MM.1S (cell line): ENCODE measurements at regions not wholly inside any gene's neighbourhood (a gene's known extent, or its start where the extent isn't known, plus 50 kb on each side); places are given as distances from the start of the nearest gene placed in this dataset.

ENCODE experiments used
- DNase-seq: peaks from one replicate; pipeline ENCODE4 v3.0.0-alpha.2; 2015
- H2AFZ ChIP-seq: fragments of 300-600 bp; sonication (generic); 2 replicates; pipeline ENCODE4 v1.6.0; 2016; ENCODE audit warnings: antibody characterized with exemption, low read length
- H3F3A ChIP-seq: fragments of 300-600 bp; sonication (generic); 2 replicates; pipeline ENCODE4 v1.6.1; 2016; ENCODE audit warnings: mild to moderate bottlenecking, antibody characterized with exemption, low read length, moderate library complexity, mixed read lengths; ENCODE audit not compliant: insufficient read depth
- H3K27ac ChIP-seq: fragments of 300-600 bp; sonication (generic); 2 replicates; pipeline ENCODE4 v1.5.1; 2016; ENCODE audit warnings: mild to moderate bottlenecking, low read length
- H3K27me3 ChIP-seq: fragments of 300-600 bp; sonication (generic); replicated peaks from 2 replicates; pipeline ENCODE4 v1.6.0; 2016; ENCODE audit warnings: low read length; ENCODE audit not compliant: insufficient read depth
- H3K36me3 ChIP-seq: fragments of 300-600 bp; sonication (generic); replicated peaks from 2 replicates; pipeline ENCODE4 v1.6.1; 2016; ENCODE audit warnings: mild to moderate bottlenecking, low read length, mixed read lengths; ENCODE audit not compliant: insufficient read depth
- H3K4me1 ChIP-seq: fragments of 300-600 bp; sonication (generic); 2 replicates; pipeline ENCODE4 v1.6.1; 2016; ENCODE audit warnings: low read length, mixed read lengths
- H3K4me2 ChIP-seq: fragments of 300-600 bp; sonication (generic); 2 replicates; pipeline ENCODE4 v1.6.0; 2016; ENCODE audit warnings: low read depth, low read length
- H3K4me3 ChIP-seq: fragments of 300-600 bp; sonication (generic); 2 replicates; pipeline ENCODE4 v1.5.1; 2016; ENCODE audit warnings: low read length, mixed read lengths
- H3K79me2 ChIP-seq: fragments of 300-600 bp; sonication (generic); 2 replicates; pipeline ENCODE4 v1.6.1; 2016; ENCODE audit warnings: mixed run types, low read length, mixed read lengths
- H3K9ac ChIP-seq: fragments of 300-600 bp; sonication (generic); 2 replicates; pipeline ENCODE4 v1.6.1; 2016; ENCODE audit warnings: low read length, mixed read lengths
- H3K9me2 ChIP-seq: fragments of 300-600 bp; sonication (generic); replicated peaks from 2 replicates; pipeline ENCODE4 v1.6.1; 2016; ENCODE audit warnings: mild to moderate bottlenecking, low read length, mixed read lengths; ENCODE audit not compliant: insufficient read depth
- H3K9me3 ChIP-seq: fragments of 300-600 bp; sonication (generic); replicated peaks from 2 replicates; pipeline ENCODE4 v1.6.1; 2016; ENCODE audit warnings: mild to moderate bottlenecking, low read length, mixed read lengths; ENCODE audit not compliant: insufficient read depth
- H4K20me1 ChIP-seq: fragments of 300-600 bp; sonication (generic); 2 replicates; pipeline ENCODE4 v1.6.1; 2016; ENCODE audit warnings: mild to moderate bottlenecking, low read length, moderate library complexity, mixed read lengths; ENCODE audit not compliant: insufficient read depth
- EZH2 ChIP-seq: fragments of 300-600 bp; sonication (generic); optimal IDR thresholded peaks from 2 replicates; pipeline ENCODE3; 2017; ENCODE audit warnings: low read depth, mild to moderate bottlenecking, antibody characterized with exemption, low read length, mixed read lengths
- EZH2phosphoT487 ChIP-seq: fragments of 300-600 bp; sonication (generic); IDR thresholded peaks from 2 replicates; pipeline ENCODE4 v1.6.1; 2018; ENCODE audit warnings: antibody characterized with exemption, low read length
- TF ChIP-seq, protein P1 (sequence below): fragments of 300-600 bp; sonication (generic); IDR thresholded peaks from 2 replicates; pipeline ENCODE4 v1.5.1; 2016; ENCODE audit warnings: antibody characterized with exemption, low read length, mixed read lengths

DNA sequence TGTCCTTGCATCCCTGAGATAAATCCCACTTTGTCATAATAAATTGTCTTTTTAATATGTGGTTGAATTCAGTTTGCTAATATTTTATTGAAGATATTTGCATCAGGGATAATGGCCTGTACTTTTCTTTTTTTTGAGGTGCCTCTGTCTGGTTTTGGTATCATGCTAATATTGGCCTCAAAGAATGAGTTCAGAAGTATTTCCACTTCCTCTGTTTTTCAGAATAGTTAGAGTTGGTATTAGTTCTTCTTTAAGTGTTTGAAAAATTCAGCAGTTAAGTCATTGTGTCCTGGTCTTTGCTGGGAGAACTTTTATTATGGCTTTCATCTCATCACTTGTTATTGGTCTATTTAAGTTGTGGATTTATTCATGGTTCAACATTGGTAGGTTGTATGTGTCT lies 464.1 kb upstream of the CRIM1 start:
- Histone ChIP-seq H3K27me3 (no peaks in the 10 kb centered on the region), H3K4me3 (no peak overlapping the region), H3K9ac (no peak overlapping the region), H3K4me1 (peaks cover 6% of the 10 kb centered on the region; the same call in 1 of the 2 replicates), H2AFZ (no peak overlapping the region), H3K9me3 (no peaks in the 10 kb centered on the region), H4K20me1 (no peaks in the 10 kb centered on the region), H3F3A (no peaks in the 10 kb centered on the region), H3K79me2 (no peaks in the 10 kb centered on the region), H3K27ac (no peak overlapping the region), H3K9me2 (no peaks in the 10 kb centered on the region), H3K4me2 (peak overlapping the region; percentile 27; the same call in 1 of the 2 replicates), H3K36me3 (no peaks in the 10 kb centered on the region)
- TF ChIP-seq EZH2 (no peak), EZH2phosphoT487 (no peak)
- TF ChIP-seq, protein P1, sequence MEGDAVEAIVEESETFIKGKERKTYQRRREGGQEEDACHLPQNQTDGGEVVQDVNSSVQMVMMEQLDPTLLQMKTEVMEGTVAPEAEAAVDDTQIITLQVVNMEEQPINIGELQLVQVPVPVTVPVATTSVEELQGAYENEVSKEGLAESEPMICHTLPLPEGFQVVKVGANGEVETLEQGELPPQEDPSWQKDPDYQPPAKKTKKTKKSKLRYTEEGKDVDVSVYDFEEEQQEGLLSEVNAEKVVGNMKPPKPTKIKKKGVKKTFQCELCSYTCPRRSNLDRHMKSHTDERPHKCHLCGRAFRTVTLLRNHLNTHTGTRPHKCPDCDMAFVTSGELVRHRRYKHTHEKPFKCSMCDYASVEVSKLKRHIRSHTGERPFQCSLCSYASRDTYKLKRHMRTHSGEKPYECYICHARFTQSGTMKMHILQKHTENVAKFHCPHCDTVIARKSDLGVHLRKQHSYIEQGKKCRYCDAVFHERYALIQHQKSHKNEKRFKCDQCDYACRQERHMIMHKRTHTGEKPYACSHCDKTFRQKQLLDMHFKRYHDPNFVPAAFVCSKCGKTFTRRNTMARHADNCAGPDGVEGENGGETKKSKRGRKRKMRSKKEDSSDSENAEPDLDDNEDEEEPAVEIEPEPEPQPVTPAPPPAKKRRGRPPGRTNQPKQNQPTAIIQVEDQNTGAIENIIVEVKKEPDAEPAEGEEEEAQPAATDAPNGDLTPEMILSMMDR: no peak
- no peak for DNase-seq

DNA sequence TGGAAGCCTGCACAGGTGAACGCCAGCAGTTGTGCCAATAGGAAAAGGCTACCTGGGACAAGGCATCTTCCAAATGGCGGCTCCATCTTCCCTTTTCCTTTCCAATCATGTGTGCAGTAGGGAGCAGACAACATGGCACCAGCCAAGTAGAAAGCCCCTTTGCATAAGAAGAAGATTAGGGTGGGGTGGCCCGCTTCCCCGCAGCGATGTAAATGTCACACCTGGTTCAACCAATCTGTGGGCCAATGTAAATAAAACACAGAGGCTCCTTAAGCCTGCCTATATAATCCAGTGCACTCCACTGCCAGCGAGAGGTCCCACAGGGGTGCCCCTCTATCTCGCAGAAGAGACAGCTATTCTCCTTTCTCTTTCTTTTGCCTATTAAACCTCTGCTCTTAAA lies 468.4 kb upstream of the CRIM1 start:
- no peak overlapping the region for H3K9ac ChIP-seq
- H4K20me1 ChIP-seq: no peaks in the 10 kb centered on the region
- H3K9me3 ChIP-seq: no peaks in the 10 kb centered on the region
- no peak for DNase-seq
- H2AFZ ChIP-seq: no peak overlapping the region
- no peaks in the 10 kb centered on the region for H3K27me3 ChIP-seq
- no peak overlapping the region for H3K4me3 ChIP-seq
- no peaks in the 10 kb centered on the region for H3K36me3 ChIP-seq
- H3F3A ChIP-seq: no peaks in the 10 kb centered on the region
- TF ChIP-seq, protein P1: no peak
- TF ChIP-seq EZH2 (no peak), EZH2phosphoT487 (no peak)
- no peak overlapping the region for H3K27ac ChIP-seq
- no peaks in the 10 kb centered on the region for H3K9me2 ChIP-seq
- H3K79me2 ChIP-seq: no peaks in the 10 kb centered on the region
- no peaks in the 10 kb centered on the region; the same call in 1 of the 2 replicates for H3K4me1 ChIP-seq
- no peak overlapping the region for H3K4me2 ChIP-seq

DNA sequence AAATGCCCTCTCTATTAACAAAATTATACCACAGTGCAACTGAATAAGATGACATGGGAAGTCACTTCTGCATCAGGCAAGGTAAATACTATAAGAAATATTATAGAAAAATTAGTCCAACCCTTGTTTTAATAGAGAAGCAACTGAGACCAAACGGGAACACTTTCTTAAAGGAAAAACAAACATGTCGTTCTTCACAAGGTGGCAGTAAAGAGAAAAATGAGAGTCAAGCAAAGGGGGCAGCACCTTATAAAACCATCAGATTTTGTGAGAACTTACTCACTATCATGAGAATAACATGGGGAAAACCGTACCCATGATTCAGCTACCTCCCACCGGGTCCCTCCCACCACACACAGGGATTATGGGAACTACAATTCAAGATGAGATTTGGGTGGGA lies 481.7 kb upstream of the CRIM1 start:
- Histone ChIP-seq H2AFZ (no peak overlapping the region), H3K27ac (no peak overlapping the region), H3K27me3 (no peaks in the 10 kb centered on the region), H3F3A (no peaks in the 10 kb centered on the region), H3K4me3 (no peak overlapping the region), H4K20me1 (no peaks in the 10 kb centered on the region), H3K4me2 (no peak overlapping the region), H3K79me2 (no peaks in the 10 kb centered on the region), H3K9ac (no peak overlapping the region), H3K4me1 (no peaks in the 10 kb centered on the region), H3K9me3 (no peaks in the 10 kb centered on the region), H3K9me2 (no peaks in the 10 kb centered on the region), H3K36me3 (no peaks in the 10 kb centered on the region)
- TF ChIP-seq, protein P1: no peak
- TF ChIP-seq EZH2phosphoT487 (no peak), EZH2 (no peak)
- DNase-seq: no peak
